T-helper 2 cell (primary cell): ENCODE measurements at regions not wholly inside any gene's neighbourhood (a gene's known extent, or its start where the extent isn't known, plus 50 kb on each side); places are given as distances from the start of the nearest gene placed in this dataset.

Source experiments
- DNase-seq, 5 experiments: peaks; one replicate each; pipeline versions ENCODE4 v3.0.0 to v3.0.0-alpha.2; 2012 to 2022

DNA sequence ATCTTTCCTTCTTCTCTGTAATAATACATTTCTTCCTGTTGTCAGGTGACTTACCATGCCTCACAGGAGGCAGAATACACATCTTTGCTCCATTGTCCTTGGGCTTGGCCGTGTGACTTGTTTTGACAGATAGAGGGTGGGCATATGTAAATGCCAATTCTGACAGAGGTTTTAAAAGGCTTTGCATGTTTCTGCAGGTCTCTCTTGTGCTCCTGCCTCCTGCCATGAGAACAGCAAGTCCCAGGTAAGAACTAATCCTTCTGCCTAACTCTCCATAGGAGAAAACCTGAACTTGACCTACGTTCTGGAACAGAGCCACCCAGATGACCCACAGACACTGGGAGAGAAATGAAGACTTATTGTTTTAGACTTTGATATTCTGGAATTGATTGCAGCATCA lies 88.7 kb upstream of the TNFSF11 start:
- DNase-seq: no peak

DNA sequence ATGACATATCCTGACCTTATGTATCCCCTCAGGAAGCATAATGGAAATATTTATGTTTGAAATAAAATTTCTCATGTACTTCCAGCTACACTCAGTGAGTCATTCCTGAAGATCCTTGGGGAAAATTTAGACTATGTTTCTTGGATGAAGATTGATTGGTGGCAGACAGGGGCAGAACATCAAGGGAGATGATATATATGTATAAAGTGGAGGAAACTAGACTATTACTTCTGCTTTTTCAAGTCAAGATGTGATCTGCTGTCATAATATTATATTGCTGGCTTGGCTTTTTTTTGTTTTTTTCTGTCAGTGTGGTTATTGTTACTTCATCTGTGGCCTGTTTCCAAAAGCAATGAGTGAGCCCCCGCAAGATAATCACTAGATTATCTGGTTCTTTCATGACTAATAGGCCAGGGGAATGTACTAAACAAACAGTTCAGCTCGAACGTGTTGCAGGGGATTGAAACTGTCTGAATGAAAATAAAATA lies 87.2 kb upstream of the TNFSF11 start:
- peak in 1 of 5 experiments; percentile 67 for DNase-seq

DNA sequence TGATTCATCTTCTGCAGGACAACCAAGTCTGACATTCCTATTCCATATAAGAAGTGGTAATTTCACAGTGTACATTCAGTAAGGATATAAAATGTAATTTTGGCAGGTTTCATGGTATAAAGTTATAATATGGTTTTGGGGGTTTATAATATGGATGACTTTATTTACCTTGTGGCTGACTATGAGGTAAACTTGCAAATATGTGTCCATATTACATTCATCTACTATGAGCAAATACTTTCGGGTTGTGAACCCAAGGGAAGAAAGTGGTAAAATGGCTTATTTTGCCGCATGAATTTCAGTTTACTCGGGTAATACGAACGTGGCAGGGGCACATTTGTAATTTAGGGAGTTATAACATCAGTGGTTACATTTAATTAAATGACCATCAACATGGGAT lies 86.7 kb upstream of the TNFSF11 start:
- DNase-seq: no peak

DNA sequence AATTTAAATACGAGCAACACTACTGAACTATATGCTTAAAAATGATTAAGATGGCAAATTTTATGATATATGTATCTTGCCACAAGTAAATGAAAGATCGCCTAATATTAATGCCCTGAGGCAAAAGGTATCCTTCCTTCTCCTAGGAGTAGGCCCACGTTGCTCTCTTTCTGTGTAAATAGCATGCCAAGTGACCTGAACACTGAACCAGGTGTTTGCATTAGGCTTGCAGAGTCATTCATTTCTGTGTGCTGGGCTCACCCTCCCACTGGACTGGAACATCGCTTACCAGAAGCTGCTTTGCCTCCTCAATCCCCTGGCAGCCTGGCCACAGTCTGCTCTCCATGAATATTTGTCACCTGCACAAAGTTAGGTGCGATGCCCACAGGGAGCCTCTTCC lies 83.3 kb upstream of the TNFSF11 start:
- DNase-seq: no peak

DNA sequence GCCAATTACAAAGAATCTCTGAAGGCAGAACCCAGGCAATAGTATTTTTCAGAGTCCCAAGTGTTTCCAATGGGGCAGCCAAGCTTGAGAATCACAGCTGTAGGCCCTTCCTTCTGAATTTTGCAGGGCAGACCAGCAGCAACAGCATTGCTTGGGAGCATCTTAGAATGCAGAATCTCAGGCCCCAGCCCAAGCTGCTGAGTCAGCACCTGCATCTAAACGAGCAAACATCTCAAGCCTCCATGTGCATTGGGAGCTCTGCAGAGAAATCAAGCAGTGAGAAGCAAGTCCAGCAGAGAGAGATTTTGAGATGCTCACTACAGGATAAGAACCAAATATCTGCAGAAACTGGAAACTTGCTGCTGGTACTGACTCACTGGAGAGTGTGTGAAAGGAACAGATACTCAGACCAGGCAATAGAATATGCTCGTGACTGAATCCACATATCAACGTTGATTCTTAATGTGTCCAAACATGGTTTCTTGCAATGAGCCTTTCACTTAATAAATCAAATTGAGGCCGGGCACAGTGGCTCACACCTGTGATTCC lies 81.5 kb upstream of the TNFSF11 start:
- no peak for DNase-seq

DNA sequence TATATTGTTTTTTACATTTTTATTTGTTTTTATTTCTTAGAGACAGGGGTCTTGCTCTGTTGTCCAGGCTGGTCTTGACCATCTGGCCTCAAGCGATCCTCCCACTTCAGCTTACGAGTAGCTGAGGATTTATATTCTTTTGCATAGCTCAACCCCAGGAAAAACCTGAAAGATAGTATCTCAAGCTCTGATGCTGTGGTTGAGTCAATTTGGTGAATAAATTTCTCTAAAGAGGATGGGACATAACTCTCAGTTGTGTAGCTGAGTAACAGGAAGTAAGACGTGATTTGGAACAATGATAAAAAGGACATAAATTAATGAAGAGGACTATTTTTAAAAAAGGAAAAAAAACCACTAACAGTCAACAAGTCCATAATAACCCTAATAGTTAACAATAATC lies 79.8 kb upstream of the TNFSF11 start:
- DNase-seq: peak in 1 of 5 experiments; percentile 87

DNA sequence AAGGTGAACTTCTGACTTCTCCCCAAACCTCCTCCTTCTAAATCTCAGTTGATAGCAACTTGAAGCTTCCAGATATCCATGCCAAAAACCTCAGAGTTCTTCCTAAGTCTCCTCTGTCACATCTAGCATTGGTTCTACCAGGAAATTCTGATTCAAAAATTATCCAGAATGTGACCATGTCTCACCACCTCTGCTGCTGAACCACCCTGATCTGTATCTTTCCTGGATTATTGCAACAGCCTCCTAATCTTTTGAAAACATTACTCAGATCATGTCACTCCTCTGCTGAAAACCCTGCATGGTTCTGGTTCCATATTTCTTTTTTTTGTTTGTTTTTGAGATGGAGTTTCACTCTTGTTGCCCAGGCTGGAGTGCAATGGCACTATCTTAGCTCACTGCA lies 78.7 kb upstream of the TNFSF11 start:
- DNase-seq: peak in 1 of 5 experiments; percentile 59

DNA sequence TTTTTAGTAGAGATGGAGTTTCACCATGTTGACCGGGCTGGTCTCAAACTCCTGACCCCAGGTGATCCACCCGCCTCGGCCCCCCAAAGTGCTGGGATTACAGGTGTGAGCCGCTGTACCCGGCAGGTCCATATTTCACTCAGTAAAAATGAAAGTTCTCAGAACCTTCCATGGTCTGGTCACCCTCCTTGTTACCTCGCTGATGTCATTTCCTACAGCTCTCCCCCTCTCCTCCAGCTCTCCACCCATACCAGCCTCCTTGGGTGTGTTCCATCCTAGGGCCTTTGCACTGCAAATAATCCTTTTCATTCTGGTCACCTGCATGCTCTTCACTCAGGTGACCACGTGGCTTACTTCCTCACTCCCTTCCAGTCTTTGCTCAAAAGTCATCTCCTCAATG lies 78.2 kb upstream of the TNFSF11 start:
- DNase-seq: peak in 1 of 5 experiments; percentile 55

DNA sequence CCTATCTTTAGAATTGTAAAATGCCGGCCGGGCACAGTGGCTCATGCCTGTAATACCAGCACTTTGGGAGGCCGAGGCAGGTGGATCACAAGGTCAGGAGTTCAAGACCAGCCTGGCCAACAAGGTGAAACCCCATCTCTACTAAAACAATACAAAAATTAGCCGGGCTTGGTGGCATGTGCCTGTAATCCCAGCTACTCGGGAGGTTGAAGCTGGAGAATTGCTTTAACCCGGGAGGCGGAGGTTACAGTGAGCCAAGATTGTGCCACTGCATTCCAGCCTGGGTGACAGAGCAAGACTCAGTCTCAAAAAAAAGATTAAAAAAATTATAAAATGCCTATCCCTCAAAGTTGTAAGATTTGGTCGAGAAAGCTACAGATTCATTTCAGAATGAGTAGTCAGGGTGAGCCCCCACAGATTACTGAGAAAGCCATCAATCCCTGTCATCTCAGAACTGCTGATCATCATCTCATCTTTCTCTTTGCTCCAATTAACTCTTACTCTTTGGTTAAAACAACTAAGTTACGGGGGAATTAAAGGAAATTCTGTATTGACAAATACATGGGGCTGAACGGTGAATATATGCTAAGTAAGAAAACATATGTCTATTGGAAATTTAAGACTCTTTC lies 76.9 kb upstream of the TNFSF11 start:
- DNase-seq: peak in 1 of 5 experiments; percentile 88

DNA sequence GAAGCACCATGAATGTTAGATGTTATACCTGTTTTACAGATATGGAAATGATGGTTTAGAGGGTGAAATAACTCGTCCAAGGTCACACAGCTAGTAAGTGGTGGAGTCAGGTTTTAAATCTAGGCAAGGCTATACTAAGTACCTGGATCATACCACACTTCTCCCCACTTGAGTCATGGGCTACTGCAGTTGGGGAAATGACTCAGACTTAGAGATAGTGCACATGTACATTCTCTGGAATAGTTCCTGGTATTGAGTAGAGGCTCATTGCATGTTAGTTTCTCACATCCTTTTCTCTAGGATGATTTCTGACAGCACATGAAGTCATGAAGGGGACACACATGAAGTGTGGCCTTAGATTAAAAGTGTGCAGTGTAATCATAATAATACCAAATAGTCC lies 76.2 kb upstream of the TNFSF11 start:
- peak in 1 of 5 experiments; percentile 93 for DNase-seq

DNA sequence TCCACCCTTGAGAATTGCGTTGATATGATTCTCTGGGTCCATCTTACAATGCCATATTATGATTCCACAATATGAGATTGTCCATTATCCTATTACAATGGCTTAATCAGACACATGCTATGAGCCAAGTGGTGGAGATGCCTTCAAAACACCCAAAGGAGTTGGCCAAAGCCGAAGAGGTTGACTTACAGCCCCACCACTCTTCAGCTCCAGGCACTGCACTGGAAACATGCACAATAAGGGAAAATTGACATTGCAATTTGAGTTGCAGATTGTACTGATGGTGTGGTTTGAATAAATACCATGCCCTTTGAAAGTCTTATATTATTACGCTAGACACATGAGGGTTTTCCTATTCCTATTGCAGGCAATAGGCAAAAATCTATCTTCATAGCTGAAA lies 75.4 kb upstream of the TNFSF11 start:
- peak in 1 of 5 experiments; percentile 57 for DNase-seq
